ENCODE measurements at regions not wholly inside any gene's neighbourhood (a gene's known extent, or its start where the extent isn't known, plus 50 kb on each side); places are given as distances from the start of the nearest gene placed in this dataset.

DNA sequence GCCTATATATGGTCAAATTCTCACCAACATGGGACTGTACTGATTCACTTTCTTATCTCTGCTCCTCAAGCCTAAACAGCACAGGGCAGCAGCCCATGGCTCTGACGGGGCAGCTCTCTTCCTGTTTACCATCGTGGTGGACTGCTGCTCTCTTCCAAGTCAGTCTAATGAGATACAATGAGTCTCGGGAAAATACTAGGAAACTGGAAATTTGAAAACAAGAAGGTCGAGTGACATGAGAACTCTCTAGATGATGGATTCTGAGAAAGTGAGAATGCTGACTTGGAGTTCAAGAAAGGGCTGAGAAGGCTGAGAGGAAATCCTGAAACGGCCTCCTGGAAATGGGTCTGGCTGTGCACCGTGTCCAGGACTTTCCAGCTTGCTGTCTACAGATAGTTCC lies 122.8 kb upstream of the ARGLU1 start:
- DNase-seq: no peak

DNA sequence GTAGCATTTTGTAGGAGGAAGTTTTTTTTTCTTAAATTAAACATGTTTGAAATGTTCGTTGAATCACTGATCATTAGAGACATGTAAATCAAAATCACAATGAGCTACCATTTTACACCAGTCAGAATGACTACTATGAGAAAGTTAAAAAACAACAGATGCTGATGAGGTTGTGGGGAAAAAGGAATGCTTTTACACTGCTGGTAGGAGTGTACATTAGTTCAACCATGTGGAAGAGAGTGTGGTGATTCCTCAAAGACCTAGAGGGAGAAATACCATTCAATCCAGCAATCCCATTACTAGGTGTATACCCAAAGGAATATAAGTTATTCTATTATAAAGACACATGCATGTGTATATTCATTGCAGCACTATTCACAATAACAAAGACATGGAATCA lies 122.0 kb upstream of the ARGLU1 start:
- DNase-seq: no peak

- no peak for DNase-seq
Measured at GRCh38 chr13:106688940-106689339, 121.0 kb upstream of the ARGLU1 start.

- DNase-seq: no peak
Measured at GRCh38 chr13:106686163-106686562, 118.2 kb upstream of the ARGLU1 start.

DNA sequence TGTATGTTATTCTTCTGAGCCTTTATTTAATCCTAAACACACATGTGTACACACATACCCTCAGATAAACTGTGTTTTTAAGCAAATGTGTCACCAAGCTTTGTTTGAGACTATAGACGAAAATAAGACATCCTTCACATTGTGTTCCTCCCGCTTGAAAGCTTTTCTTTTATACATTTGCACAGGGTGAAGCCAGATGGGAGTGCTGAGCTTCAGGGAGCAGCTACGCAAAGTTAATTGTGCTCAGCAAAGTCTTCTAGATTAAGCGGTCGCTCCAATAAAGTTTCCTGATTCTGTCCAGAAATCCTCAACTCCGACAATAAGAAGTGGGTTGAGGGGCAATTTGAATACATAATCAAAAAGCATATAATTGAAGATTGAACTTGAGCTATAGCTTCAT lies 117.2 kb upstream of the ARGLU1 start:
- no peak for DNase-seq

- no peak for DNase-seq
Measured at GRCh38 chr13:106683918-106684317, 116.0 kb upstream of the ARGLU1 start.

GRCh38 chr13:106683179-106683578 lies 115.2 kb upstream of the ARGLU1 start:
- DNase-seq: no peak

GRCh38 chr13:106681997-106682396 lies 114.1 kb upstream of the ARGLU1 start:
- DNase-seq: no peak

DNA sequence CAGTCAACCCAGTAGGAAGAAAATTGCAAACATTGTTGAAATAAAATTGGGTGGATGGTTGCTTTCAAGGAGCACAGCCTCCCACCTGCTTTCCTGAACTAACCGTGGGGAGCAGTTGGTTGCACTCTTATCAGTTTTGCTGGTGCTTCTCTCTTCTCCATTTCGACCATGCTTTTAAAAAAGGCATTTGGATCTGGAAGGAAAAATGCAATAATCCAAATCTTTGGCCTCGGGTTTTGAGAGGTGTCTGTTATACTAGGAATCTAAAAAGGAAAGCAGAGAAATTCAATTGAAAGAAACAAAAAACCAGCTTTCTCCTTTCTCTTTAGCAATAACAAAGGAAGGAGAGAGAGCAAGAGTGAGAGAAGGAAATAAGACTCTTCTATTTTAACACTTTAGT lies 113.6 kb upstream of the ARGLU1 start:
- DNase-seq: no peak

GRCh38 chr13:106680796-106681472 lies 113.0 kb upstream of the ARGLU1 start:
- no peak for DNase-seq

DNA sequence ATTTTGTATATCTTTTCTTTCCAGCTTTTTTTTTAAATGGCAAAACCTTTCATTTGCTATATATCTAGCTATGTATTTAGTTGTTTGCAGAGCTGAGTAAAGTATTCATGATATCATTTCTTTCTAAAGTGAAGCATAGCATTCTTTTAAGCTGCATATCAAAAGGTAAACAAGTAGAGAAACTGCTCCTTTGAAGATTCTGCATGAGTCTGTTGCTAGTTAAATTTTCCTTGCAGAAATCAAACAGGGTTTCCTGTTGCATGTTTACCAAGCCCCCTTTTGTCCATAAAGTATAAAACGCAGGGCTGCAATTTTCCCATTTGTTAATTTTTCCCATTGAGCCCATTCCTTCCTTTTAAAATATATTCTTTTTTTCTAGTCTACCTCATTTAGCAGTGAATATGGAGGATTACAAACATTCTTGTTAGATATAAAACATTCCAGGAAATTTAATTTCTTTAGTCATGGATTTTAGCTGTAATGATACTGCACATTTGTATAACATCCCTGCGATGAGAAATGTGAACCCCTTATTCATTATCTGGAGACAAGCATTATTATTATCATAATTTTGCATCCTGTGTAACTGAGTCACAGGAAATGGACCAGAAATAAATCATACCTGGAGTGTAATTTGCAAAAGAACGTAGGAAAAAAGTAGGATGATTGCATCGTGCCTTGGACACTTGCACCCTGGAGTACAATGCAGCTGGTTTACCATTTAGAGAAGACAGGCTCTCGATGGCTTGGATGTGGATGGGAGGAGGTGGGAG lies 110.9 kb upstream of the ARGLU1 start:
- no peak for DNase-seq

- DNase-seq: no peak
Measured at GRCh38 chr13:106675311-106675710, 107.4 kb upstream of the ARGLU1 start.

DNA sequence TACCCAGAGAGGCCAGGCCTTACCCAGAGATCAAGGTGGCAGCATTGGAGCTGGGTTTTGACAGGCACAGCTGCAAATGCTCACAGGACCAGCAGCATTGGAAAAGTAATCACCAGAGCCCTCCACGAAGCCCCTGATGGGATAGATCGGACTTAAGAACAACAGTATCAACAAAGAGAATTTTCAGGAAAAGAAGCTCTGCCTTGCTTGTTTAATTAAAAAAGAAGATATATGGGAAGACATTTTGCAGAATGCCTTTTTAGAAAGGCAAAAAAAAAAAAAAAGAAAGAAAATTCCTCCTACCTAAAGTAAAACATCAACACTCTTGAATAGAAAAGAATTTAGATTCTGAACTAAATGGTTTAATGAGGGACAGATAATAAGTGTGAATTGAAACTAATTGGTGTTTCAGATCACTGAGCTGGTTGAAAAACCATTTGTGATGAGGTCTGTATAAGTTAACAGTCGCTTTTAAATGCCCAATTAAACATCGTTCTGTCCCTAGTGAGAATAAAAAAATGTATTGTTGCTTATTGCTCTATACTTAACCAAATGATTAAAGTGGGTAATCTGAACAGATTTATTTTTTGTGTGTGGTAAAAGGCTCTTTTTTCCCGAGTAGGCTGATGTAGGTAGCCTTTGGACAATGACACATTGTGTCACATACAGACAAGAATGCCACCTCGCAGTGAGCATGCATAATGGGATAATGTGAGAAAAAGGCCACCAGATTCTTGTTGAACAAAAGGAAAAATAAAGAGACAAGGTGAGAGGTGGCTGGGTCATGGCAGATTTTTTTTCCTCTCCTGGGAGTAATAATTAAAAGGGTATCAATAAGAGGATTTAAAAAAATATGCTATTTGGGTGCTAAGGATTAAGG lies 93.0 kb upstream of the ARGLU1 start:
- no peak for DNase-seq

DNA sequence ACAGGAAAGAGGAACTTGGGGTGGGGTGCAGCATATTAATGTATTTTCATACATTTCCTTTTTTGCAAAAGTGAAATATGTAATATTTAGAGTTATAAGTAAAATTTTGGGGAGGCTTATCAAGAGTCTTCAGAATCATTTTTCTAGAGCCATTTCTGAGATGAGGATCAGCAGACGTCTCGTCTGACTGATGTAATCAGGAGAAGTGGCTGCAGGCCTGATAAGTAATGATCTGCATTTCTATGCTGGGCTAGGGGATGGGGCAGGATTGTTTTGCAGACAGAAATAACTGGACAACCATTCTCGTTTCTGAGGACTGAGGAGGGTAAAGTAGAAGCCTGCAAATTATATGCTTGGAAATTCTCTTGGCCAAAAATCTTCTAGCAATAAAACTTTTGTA lies 89.2 kb upstream of the ARGLU1 start:
- no peak for DNase-seq

DNA sequence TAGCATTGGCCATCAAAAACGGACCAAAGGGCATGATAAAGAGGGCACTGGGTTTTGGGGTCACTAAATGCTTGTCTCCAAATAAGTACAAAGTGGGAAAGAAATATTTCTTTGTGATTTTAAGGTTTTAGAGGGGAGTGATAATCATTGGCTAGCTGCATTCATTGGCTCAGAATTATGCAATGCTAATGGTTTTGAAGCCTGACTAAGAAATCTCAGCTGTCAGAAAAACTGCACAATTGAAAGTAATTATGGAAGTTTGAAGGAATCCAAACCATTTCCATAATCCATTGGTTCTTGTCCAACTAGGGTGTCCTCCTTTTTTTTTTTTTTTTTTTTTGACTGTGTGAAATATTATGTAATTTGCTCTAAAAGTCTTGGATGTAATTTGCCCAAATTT lies 88.2 kb upstream of the ARGLU1 start:
- no peak for DNase-seq

DNA sequence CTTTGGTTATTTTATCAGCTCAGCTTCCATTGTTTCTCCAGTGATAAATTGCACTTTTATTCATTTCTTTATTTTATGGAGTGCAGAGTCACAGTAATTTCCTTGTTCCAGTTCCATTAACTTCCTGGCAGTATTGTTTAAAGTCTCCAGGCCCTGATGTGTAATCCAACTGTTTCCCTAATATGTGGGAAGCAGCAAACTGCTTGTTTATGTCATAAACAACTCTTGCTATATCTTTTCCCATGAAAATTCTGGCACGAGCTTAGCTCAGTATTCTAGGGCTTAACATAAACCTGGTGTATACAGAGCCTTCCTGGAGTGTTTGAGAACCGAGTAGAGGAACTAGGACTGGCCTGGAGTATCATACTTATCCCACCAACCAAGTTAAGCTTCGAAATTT lies 83.5 kb upstream of the ARGLU1 start:
- no peak for DNase-seq

- DNase-seq: no peak
Measured at GRCh38 chr13:106650690-106651205, 82.8 kb upstream of the ARGLU1 start.

DNA sequence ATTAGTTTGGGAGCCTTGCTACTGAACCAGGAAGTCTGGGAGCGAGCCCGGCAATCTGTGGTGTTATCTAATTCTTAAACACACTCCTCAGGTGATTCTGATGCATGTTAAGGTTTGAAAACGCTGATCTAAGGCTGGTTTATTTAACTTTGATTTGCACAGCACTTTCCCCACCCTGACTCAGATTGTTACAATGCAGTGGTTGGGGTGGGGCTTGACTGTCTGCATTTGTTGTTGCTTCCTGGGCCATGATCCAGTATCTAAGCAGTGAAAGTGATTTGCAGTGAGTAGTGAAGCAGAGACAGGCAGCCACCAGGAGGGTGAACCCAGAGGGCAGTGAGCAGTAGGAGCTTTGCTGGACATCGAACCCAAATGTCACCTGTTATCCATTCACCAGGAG lies 81.6 kb upstream of the ARGLU1 start:
- no peak for DNase-seq

- DNase-seq: no peak
Measured at GRCh38 chr13:106640515-106640914, 72.6 kb upstream of the ARGLU1 start.

DNA sequence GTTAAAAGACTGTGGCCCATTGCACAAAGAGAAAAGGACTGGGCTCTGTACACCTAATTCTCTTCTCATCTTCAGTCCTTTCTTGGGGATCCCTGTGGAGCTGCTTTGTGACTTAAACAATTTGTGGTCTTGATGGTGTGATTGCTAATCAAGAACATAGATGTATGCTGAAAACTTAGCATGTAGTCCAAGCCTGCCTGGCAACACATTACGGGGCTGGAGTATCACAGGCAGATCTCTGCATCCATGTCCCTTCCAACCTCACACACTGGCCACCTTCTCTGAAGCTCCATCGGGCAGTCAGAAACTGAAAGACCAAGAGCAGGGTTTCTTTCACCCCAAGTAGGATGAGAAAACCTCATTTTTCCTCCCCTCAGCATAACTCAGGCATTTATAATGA lies 69.6 kb upstream of the ARGLU1 start:
- no peak for DNase-seq

DNA sequence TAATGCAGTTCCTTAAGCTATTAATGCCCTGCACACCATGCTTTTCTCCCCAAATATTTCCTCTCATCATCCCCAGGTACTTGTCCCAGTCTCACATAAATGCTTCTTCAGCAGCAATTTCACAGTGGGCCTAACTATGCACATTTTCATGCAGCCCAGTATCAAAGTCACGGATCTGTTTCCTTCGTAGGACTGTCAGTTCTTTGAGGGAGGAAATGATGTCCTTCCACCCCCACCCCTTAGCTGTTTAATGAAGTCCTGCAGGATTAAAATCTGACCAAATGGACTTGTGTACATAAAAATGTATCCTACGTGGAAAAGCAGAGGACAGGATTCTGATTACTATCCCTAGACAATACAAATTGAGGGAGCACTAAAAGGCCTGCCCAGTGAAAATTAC lies 68.6 kb upstream of the ARGLU1 start:
- no peak for DNase-seq

DNA sequence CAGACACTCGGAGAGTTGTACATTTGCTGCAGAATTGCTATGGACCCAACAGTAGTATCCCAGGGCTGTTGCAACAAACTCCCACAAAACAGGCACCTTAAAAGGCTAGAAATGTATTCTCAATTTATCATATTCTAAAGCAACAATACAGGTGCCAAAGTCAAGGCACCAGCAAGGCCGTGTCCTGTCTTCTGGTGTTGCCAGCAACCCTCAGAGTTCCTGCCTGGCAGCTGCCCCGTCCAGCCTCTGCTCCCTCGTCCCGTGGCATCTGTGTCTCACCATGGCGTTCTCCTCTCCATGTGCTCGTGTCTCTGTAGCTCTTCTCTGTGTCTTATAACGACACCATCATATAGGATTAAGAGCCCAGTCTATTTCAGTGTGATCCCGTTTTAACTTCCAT lies 67.7 kb upstream of the ARGLU1 start:
- DNase-seq: no peak

DNA sequence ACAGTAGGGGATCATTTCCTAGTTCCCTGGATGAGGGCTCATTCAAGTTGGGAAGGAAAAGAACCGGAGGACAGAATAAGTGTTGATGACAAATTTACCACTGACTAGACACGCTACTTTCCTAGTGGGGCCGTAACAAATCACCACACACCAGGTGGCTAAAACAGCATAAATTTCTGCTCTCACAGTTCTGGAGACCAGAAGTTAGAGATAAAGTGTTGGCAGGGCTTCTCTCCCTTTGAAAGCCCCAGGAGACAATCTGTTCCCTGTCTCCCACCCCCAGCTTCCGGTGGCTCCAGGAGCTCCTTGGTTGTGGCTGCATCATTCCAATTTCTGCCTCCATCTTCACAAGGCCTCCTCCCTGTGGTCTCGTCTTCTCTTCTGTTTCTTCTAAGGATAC lies 65.4 kb upstream of the ARGLU1 start:
- DNase-seq: no peak

GRCh38 chr13:106630650-106631049 lies 62.7 kb upstream of the ARGLU1 start:
- no peak for DNase-seq

All from NCI-H2171 treated with DMSO at 0.1 percent for 48 hours (cell line).